GM19395 (cell line): ENCODE measurements at regions not wholly inside any gene's neighbourhood (a gene's known extent, or its start where the extent isn't known, plus 50 kb on each side); places are given as distances from the start of the nearest gene placed in this dataset.

Experiments used
- ATAC-seq: cut with Tn5 transposase; IDR thresholded peaks from one replicate; pipeline ENCODE4 v1.9.1; 2021; ENCODE audit warnings: mild to moderate bottlenecking, moderate library complexity; ENCODE audit not compliant: unreplicated experiment

DNA sequence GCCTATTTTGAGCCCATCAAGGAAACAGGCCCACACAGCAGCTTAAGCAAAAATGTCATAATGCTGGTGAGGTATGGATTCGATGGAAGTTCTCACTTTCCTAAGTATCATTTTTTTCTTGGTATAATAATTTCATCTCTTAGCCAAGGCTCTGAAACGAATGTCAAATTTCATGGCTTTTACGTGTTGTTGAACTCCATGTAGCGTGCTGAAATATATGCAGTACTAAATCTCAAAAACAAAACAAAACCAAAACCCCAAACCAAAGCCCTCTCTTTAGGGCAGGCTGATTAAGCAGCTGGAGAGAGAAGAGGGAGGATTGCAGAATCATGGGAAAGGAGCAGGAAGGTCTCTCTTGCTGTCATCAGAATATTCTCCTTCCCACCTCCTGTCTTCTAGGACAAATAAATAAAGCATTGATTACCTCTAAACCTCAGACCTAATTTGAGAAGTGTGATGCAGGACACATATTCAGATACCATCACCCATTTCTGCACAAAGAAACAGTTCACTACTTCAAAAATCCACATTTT, 58.3 kb downstream of the TMEM174 start:
- no peak for ATAC-seq

DNA sequence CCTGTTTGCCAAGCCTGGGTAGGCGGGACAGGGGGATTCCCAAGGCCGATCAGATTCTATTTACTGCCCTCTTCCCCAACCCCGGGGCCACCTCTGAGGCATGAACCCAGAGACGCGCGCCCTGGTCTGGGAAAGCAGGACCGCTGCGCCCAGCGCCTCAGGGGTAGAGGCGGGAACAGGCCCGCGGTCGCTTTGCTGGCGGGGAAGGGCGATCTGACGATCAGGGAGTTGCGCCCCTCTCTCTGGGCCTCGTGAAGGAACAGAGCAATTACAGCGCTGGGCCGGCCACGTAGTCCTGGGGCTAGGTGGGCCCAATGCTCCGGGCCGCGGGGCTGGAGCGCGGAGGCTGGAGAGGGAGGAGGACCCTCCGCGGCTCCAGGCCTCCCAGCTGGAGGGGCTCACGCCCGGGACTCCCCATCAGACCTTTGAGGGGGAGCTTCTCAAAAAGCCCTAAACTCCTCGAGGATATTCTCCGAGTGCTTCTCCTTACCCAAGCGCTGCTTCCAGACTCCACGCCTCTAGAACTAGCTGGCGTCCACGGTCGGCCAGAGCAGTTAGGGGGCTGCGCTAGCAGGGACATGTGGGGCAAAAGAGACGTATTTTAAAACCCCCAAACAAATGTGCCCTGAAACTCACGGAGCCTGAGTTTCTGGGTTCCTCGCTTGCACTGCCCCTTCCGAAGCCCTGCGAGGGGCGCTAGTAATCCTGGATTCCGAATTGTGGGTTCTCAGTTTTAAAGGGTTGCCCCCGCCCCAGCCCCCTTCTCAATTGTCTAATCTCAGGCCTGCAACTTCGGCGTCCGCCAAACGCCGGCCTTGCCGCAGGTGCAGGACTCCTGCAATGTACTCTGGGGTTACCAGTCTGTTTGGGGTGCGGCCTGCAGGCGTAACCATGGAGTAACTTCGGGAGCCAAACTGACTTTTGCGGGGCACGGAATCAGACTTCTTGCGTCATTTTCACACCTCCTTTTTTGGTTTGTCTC, 57.6 kb downstream of the TMEM174 start:
- no peak for ATAC-seq

DNA sequence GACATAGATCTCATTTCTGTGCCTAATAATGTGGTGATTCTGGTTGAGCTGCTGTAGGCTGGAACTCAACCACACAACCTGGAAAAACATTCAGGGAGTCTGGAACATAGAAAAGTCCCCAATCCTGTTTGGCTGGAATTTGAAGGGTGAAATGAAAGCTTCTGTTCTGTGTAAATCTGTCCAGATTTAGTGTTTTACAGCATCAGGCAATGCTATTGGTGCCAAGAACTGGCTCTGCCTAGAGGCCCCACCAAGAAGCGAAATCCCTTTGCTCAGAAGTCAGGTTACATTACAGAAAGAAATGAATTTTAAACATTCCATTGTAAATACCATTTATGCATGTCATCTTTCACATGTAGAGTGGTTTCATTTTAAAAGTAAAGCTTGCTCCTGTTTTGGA, 56.3 kb downstream of the TMEM174 start:
- ATAC-seq = no peak

DNA sequence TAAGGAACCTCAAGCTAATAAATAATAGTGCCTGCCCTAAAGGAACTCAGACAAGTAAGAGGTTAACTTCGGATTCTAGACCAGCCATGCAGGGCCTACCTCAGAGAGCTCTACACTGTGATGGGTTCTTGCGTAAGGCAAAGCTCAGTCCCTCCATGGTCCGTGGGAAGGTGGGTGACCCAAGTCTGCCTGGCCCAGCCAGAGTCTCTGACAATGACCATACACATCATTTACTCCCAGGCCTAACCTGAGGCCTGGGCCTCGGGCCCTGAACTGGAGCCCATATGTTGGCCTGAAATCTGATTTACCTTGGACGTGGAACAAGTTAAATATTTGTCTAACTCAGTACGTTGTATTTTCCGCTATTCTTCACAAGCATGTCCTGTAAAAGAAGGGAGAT, 55.1 kb downstream of the TMEM174 start:
- no peak for ATAC-seq
